SU-DHL-6 (cell line): ENCODE measurements at regions not wholly inside any gene's neighbourhood (a gene's known extent, or its start where the extent isn't known, plus 50 kb on each side); places are given as distances from the start of the nearest gene placed in this dataset.

Experiments
- H2AFZ ChIP-seq: fragments of 200-600 bp; sonication (generic); 2 replicates; pipeline ENCODE4 v1.6.1; 2014; ENCODE audit warnings: low read depth, mild to moderate bottlenecking, moderate library complexity, mixed read lengths, antibody characterized with exemption, low read length; ENCODE audit not compliant: severe bottlenecking
- H3F3A ChIP-seq: fragments of 200-600 bp; shearing (Covaris generic); 2 replicates; pipeline ENCODE4 v1.6.0; 2016; ENCODE audit warnings: antibody characterized with exemption, mild to moderate bottlenecking; ENCODE audit not compliant: insufficient read depth
- H3K27ac ChIP-seq: fragments of 200-600 bp; sonication (generic); 2 replicates; pipeline ENCODE4 v1.5.1; 2016; ENCODE audit warnings: low read depth, mild to moderate bottlenecking, low read length, moderate library complexity, mixed read lengths
- H3K27me3 ChIP-seq: fragments of 200-600 bp; sonication (generic), shearing (Covaris generic); 2 replicates; pipeline ENCODE4 v1.6.0; 2014; ENCODE audit warnings: mild to moderate bottlenecking, low read length
- H3K36me3 ChIP-seq: fragments of 200-600 bp; sonication (generic); 2 replicates; pipeline ENCODE4 v1.6.1; 2014; ENCODE audit warnings: mild to moderate bottlenecking, low read length, mixed read lengths
- H3K4me2 ChIP-seq: fragments of 300-600, 200-600 bp; shearing (Covaris generic), sonication (generic); 2 replicates; pipeline ENCODE4 v1.6.0; 2014; ENCODE audit warnings: low read length, low read depth, mild to moderate bottlenecking; ENCODE audit not compliant: poor library complexity, severe bottlenecking
- H3K4me3 ChIP-seq: fragments of 200-600 bp; sonication (generic); 2 replicates; pipeline ENCODE4 v1.5.1; 2014; ENCODE audit warnings: antibody characterized with exemption, low read length, mild to moderate bottlenecking, mixed read lengths; ENCODE audit not compliant: insufficient read depth, poor library complexity, severe bottlenecking
- H3K79me2 ChIP-seq: fragments of 200-600 bp; sonication (generic); 2 replicates; pipeline ENCODE4 v1.6.1; 2014; ENCODE audit warnings: mild to moderate bottlenecking, low read length, moderate library complexity; ENCODE audit not compliant: insufficient read depth
- H3K9ac ChIP-seq: fragments of 200-600 bp; sonication (generic); 2 replicates; pipeline ENCODE4 v1.7.0; 2014; ENCODE audit warnings: mild to moderate bottlenecking, low read length
- H3K9me2 ChIP-seq: fragments of 200-600 bp; sonication (generic); replicated peaks from 2 replicates; pipeline ENCODE4 v1.6.1; 2014; ENCODE audit warnings: low read length; ENCODE audit not compliant: insufficient read depth
- H3K9me3 ChIP-seq: fragments of 200-600 bp; sonication (generic); 2 replicates; pipeline ENCODE4 v1.6.1; 2014; ENCODE audit warnings: low read length, mixed read lengths; ENCODE audit not compliant: insufficient read depth
- H4K20me1 ChIP-seq: fragments of 200-600 bp; sonication (generic); 2 replicates; pipeline ENCODE4 v1.6.1; 2014; ENCODE audit warnings: low read depth, mild to moderate bottlenecking, antibody characterized with exemption, low read length, moderate library complexity, mixed read lengths
- EZH2phosphoT487 ChIP-seq: fragments of 200-600 bp; sonication (generic), shearing (Covaris generic); conservative IDR thresholded peaks from 2 replicates; pipeline ENCODE4 v1.6.1; 2018; ENCODE audit warnings: mild to moderate bottlenecking, antibody characterized with exemption, low read length, moderate library complexity, mixed read lengths
- TF ChIP-seq, protein P1 (sequence below): fragments of 200-600 bp; sonication (generic); IDR thresholded peaks from one replicate; pipeline ENCODE4 v1.5.1; 2017; ENCODE audit warnings: antibody characterized with exemption, mild to moderate bottlenecking, low read length, moderate library complexity; ENCODE audit not compliant: insufficient read depth, poor library complexity, severe bottlenecking

DNA sequence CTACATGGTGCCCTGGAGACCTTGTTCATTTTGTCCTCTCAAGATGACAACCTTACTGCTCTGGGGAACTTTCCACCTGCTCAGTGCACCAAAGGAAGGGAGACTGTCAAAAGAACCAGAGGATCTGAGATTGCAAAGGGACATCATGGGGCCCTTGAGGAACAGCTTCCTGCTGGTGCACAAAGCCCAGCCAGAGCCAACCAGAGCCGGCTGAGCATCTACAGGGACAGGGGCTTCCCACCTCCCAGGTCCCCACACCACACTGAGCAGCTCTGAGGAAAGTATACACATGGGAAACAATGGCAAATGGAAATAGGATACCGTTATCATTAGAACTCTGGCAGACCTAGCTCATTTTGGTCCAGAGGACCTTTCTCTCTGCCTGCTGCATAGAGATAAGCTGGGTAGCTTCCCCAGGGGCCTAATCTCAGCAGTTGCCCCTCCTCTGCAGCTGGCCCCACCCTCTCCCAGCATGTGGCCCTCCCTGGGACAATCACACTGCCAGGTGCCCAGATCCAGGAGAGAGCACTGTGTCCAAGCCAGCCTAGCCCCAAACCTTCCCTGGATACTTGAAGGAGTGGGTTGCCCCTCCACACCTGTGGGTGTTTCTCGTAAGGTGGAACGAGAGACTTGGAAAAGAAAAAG, 123.4 kb upstream of the PRR20G start:
- Histone ChIP-seq H3F3A (no peaks in the 10 kb centered on the region), H4K20me1 (no peaks in the 10 kb centered on the region), H3K9me3 (no peaks in the 10 kb centered on the region), H3K9me2 (no peaks in the 10 kb centered on the region), H3K27me3 (0 out of 2 replicates have a peak, but pooled peaks cover 2% of the 10 kb centered on the region), H3K9ac (no peak overlapping the region), H3K79me2 (no peaks in the 10 kb centered on the region), H3K27ac (no peak overlapping the region), H3K36me3 (no peaks in the 10 kb centered on the region), H3K4me3 (no peak overlapping the region), H2AFZ (no peak overlapping the region), H3K4me2 (no peak overlapping the region)
- TF ChIP-seq, protein P1, sequence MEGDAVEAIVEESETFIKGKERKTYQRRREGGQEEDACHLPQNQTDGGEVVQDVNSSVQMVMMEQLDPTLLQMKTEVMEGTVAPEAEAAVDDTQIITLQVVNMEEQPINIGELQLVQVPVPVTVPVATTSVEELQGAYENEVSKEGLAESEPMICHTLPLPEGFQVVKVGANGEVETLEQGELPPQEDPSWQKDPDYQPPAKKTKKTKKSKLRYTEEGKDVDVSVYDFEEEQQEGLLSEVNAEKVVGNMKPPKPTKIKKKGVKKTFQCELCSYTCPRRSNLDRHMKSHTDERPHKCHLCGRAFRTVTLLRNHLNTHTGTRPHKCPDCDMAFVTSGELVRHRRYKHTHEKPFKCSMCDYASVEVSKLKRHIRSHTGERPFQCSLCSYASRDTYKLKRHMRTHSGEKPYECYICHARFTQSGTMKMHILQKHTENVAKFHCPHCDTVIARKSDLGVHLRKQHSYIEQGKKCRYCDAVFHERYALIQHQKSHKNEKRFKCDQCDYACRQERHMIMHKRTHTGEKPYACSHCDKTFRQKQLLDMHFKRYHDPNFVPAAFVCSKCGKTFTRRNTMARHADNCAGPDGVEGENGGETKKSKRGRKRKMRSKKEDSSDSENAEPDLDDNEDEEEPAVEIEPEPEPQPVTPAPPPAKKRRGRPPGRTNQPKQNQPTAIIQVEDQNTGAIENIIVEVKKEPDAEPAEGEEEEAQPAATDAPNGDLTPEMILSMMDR: no peak
- TF ChIP-seq EZH2phosphoT487: no peak

DNA sequence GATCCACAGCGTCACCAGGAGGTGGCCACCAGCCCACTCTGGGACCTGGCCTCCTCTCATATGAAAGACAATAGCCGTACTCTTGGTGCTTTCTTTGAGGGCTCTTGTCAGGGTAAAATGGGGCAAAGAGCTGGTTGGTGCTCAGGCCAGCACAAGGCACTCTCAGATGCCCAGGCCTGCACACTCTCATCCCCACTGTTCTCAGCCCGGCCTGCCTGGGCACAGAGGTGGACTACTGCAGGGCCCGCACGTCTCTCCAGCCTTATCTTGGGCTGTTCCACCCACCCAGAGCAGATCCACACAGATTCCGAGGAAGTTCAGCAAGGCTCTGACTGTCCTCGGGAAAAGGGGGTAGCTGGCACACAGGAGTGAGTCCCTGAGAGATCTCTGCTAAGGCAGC, 122.8 kb upstream of the PRR20G start:
- no peak for TF ChIP-seq EZH2phosphoT487
- TF ChIP-seq, protein P1: no peak
- H3K4me3 ChIP-seq: no peak overlapping the region
- no peaks in the 10 kb centered on the region for H3K79me2 ChIP-seq
- H4K20me1 ChIP-seq: no peaks in the 10 kb centered on the region
- no peaks in the 10 kb centered on the region for H3K36me3 ChIP-seq
- no peak overlapping the region for H2AFZ ChIP-seq
- no peak overlapping the region for H3K27ac ChIP-seq
- no peaks in the 10 kb centered on the region for H3K9me3 ChIP-seq
- no peaks in the 10 kb centered on the region for H3K9me2 ChIP-seq
- no peaks in the 10 kb centered on the region for H3F3A ChIP-seq
- H3K9ac ChIP-seq: no peak overlapping the region
- no peak overlapping the region for H3K4me2 ChIP-seq
- 0 out of 2 replicates have a peak, but pooled peaks cover 2% of the 10 kb centered on the region for H3K27me3 ChIP-seq

DNA sequence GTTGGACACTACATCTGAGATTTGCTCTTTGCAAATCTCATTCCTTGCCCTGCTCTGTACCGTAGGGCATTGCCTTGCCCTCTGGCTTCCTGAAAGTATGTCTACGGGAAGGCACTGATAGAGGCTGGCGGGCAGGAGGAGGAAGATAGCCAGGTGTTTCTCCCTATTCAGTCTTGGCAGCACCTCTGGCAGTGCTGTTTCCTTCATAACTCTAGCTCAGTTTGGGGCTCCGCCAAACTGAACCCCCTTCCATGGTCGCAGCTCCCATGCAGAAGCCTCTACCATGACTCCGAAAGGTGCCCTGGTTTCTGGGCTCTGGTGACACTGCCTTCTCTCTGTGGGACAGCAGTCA, 122.3 kb upstream of the PRR20G start:
- Histone ChIP-seq H3K4me3 (no peak overlapping the region), H3K9me3 (no peaks in the 10 kb centered on the region), H3K4me2 (no peak overlapping the region), H3K27ac (no peak overlapping the region), H3K36me3 (no peaks in the 10 kb centered on the region), H3K9me2 (no peaks in the 10 kb centered on the region), H3F3A (no peaks in the 10 kb centered on the region), H3K9ac (no peak overlapping the region), H4K20me1 (no peaks in the 10 kb centered on the region), H2AFZ (no peak overlapping the region), H3K27me3 (0 out of 2 replicates have a peak, but pooled peaks cover 2% of the 10 kb centered on the region), H3K79me2 (no peaks in the 10 kb centered on the region)
- no peak for TF ChIP-seq EZH2phosphoT487
- TF ChIP-seq, protein P1: no peak
